GM23248 (cell line): ENCODE measurements at regions not wholly inside any gene's neighbourhood (a gene's known extent, or its start where the extent isn't known, plus 50 kb on each side); places are given as distances from the start of the nearest gene placed in this dataset.

Experiments used
- EZH2 ChIP-seq: fragments of 200-600 bp; sonication (generic); IDR thresholded peaks from 2 replicates; pipeline ENCODE4 v1.6.1; 2018; ENCODE audit warnings: antibody characterized with exemption, mild to moderate bottlenecking; ENCODE audit not compliant: insufficient read depth, poor library complexity, severe bottlenecking
- EZH2phosphoT487 ChIP-seq: fragments of 200-600 bp; sonication (generic); IDR thresholded peaks from 2 replicates; pipeline ENCODE4 v1.6.1; 2018; ENCODE audit warnings: antibody characterized with exemption, moderate library complexity, mild to moderate bottlenecking, low read depth; ENCODE audit not compliant: insufficient read depth

- TF ChIP-seq EZH2 = no peak
- TF ChIP-seq EZH2phosphoT487 = no peak
Measured at GRCh38 chr2:217698691-217699090, 304.1 kb downstream of the TNS1 start.
